HL-60 (cell line): ENCODE measurements at regions not wholly inside any gene's neighbourhood (a gene's known extent, or its start where the extent isn't known, plus 50 kb on each side); places are given as distances from the start of the nearest gene placed in this dataset.

Experiments
- CTCF ChIP-seq: IDR thresholded peaks from one replicate; pipeline ENCODE4 v1.5.1; 2011; ENCODE audit warnings: low read length, control low read depth, inconsistent platforms; ENCODE audit not compliant: insufficient read depth
- GABPA ChIP-seq: IDR thresholded peaks from 2 replicates; pipeline ENCODE4 v1.6.1; 2012; ENCODE audit warnings: low read depth
- POLR2AphosphoS5 ChIP-seq: IDR thresholded peaks from 2 replicates; pipeline ENCODE4 v1.6.1; 2012; ENCODE audit warnings: low read depth
- REST ChIP-seq: IDR thresholded peaks from 2 replicates; pipeline ENCODE4 v1.6.1; 2012; ENCODE audit warnings: low read depth; ENCODE audit not compliant: insufficient replicate concordance
- SPI1 ChIP-seq: IDR thresholded peaks from 2 replicates; pipeline ENCODE4 v1.6.1; 2012; ENCODE audit warnings: low read depth, mild to moderate bottlenecking, borderline replicate concordance

- TF ChIP-seq CTCF: no peak
- TF ChIP-seq POLR2AphosphoS5: no peak
- no peak for TF ChIP-seq REST
- no peak for TF ChIP-seq GABPA
- TF ChIP-seq SPI1: no peak
Observed at GRCh38 chr4:160956875-160957274, 1206.9 kb downstream of the FSTL5 start.
